ENCODE measurements at regions not wholly inside any gene's neighbourhood (a gene's known extent, or its start where the extent isn't known, plus 50 kb on each side); places are given as distances from the start of the nearest gene placed in this dataset.

GRCh38 chr12:53803194-53803593 is 51.4 kb upstream of the CISTR start:
- no peak for DNase-seq (ENCODE audit: extremely low spot score)
- POLR2A ChIA-PET, result no interaction called here
- TF ChIP-seq CTCF (IDR thresholded peaks at IDR 0.05; ENCODE audit: control extremely low read depth, extremely low read depth, low read depth, missing control alignments), result no peak
- CTCF ChIA-PET, result interaction anchor here (1.7 to 2.2 kb wide), 2 partner anchors 11 to 46 kb away, joined by 7 read pairs; no protein-coding TSS in a partner anchor

GRCh38 chr12:53803703-53804102 is 51.9 kb upstream of the CISTR start:
- CTCF ChIA-PET, result interaction anchor here (1.6 to 2.2 kb wide), 3 partner anchors 11 to 47 kb away, joined by 6 to 7 read pairs (median 7); no protein-coding TSS in a partner anchor
- DNase-seq (ENCODE audit: extremely low spot score), result no peak
- POLR2A ChIA-PET, result no interaction called here
- no peak for TF ChIP-seq CTCF (IDR thresholded peaks at IDR 0.05; ENCODE audit: control extremely low read depth, extremely low read depth, low read depth, missing control alignments)

GRCh38 chr12:53804429-53804828 is 52.6 kb upstream of the CISTR start:
- ChIA-PET CTCF (interaction anchor here (1.1 to 2.2 kb wide), 4 partner anchors 8 to 48 kb away, joined by 3 to 8 read pairs (median 6); no protein-coding TSS in a partner anchor), POLR2A (interaction anchor here (0.7 kb wide), 1 partner anchor 456 kb away, joined by 3 read pairs; no protein-coding TSS in a partner anchor)
- no peak for TF ChIP-seq CTCF (IDR thresholded peaks at IDR 0.05; ENCODE audit: control extremely low read depth, extremely low read depth, low read depth, missing control alignments)
- DNase-seq (ENCODE audit: extremely low spot score), result no peak

GRCh38 chr12:53805067-53805466 is 53.3 kb upstream of the CISTR start:
- ChIA-PET POLR2A (no interaction called here), CTCF (interaction anchor here (1.1 to 2.2 kb wide), 4 partner anchors 8 to 48 kb away, joined by 3 to 8 read pairs (median 6); no protein-coding TSS in a partner anchor)
- no peak for TF ChIP-seq CTCF (IDR thresholded peaks at IDR 0.05; ENCODE audit: control extremely low read depth, extremely low read depth, low read depth, missing control alignments)
- no peak for DNase-seq (ENCODE audit: extremely low spot score)

GRCh38 chr12:53805791-53806190 is 54.0 kb upstream of the CISTR start:
- CTCF ChIA-PET, result interaction anchor here (1.2 to 1.8 kb wide), 3 partner anchors 9 to 49 kb away, joined by 3 to 8 read pairs (median 5); no protein-coding TSS in a partner anchor
- no peak for DNase-seq (ENCODE audit: extremely low spot score)
- no peak for TF ChIP-seq CTCF (IDR thresholded peaks at IDR 0.05; ENCODE audit: control extremely low read depth, extremely low read depth, low read depth, missing control alignments)
- POLR2A ChIA-PET, result no interaction called here

- DNase-seq (ENCODE audit: extremely low spot score), result no peak
- CTCF ChIA-PET, result interaction anchor here (1.2 to 1.7 kb wide), 4 partner anchors 9 to 50 kb away, joined by 3 to 7 read pairs (median 4); no protein-coding TSS in a partner anchor
- POLR2A ChIA-PET, result no interaction called here
Measured at GRCh38 chr12:53806721-53807120, 54.9 kb upstream of the CISTR start.

More at GRCh38 chr12:53806721-53807120, 54.9 kb upstream of the CISTR start:
- no peak for TF ChIP-seq CTCF (IDR thresholded peaks at IDR 0.05; ENCODE audit: control extremely low read depth, extremely low read depth, low read depth, missing control alignments)
